Mucosa of descending colon (tissue), 3 donors: ENCODE measurements at regions not wholly inside any gene's neighbourhood (a gene's known extent, or its start where the extent isn't known, plus 50 kb on each side); places are given as distances from the start of the nearest gene placed in this dataset.

Experiments used
- ATAC-seq: fragments of 200-7000 bp; cut with Tn5 transposase; one replicate; pipeline ENCODE4 v1.9.1; 2020; ENCODE audit warnings: mild to moderate bottlenecking, moderate library complexity
- DNase-seq, 3 donors: peaks; one replicate each; pipeline ENCODE4 v3.0.0-alpha.2; 2020
- H3K36me3 ChIP-seq: fragments of 200-600 bp; one replicate; pipeline ENCODE4 v1.8.0; 2021; ENCODE audit warnings: low read depth, mild to moderate bottlenecking
- H3K4me1 ChIP-seq: fragments of 200-600 bp; one replicate; pipeline ENCODE4 v1.8.0; 2021; ENCODE audit warnings: low read depth, mild to moderate bottlenecking
- H3K4me3 ChIP-seq: fragments of 200-600 bp; one replicate; pipeline ENCODE4 v1.8.0; 2021; ENCODE audit warnings: mild to moderate bottlenecking
- H3K9me3 ChIP-seq: fragments of 200-600 bp; one replicate; pipeline ENCODE4 v1.8.0; 2021; ENCODE audit warnings: mild to moderate bottlenecking
- CTCF ChIP-seq: fragments of 200-600 bp; IDR thresholded peaks from one replicate; pipeline ENCODE4 v1.8.0; 2022; ENCODE audit warnings: antibody characterized with exemption, mild to moderate bottlenecking
- intact Hi-C, 2 donors: fragments of 100-400 bp; cut with DNase I in 1 of 2; cut with micrococcal nuclease in 1 of 2; formaldehyde crosslinking; loops; one replicate each; pipeline versions ENCODE4 v1.11.0 to v1.11.1; 2022; cut with DNase I, micrococcal nuclease
- donor health status: DM: no; HTN: no; CAD: no; lungs with moderate emphysema.
- donor health status: DM: no; HTN: no; CAD: no.
- donor health status: DM: no; HTN: yes; CAD: no.

DNA sequence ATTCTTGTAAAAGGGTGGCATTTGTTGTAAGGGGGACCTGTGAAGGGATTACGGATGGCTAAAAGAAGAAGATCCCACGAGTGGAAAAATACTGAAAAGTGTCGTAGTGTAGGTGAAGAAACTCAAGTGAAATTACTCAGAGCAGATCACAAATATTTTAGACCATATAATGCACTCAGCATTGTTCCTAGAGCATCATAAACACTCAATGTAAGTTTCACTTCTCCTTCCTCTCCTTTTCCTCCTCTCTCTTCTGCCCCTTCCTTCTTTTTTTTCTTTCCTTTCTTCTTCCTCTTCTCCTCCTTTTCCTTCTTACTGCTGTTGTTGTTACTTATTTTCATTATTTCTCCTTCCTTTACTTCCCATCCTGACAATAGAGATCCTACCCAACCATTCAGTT lies 445.6 kb downstream of the ADAMTS20 start:
- no peaks in the 10 kb centered on the region for H3K4me1 ChIP-seq
- intact Hi-C loops = no loop called here
- peaks cover 2% of the 10 kb centered on the region for H3K9me3 ChIP-seq
- no peak for TF ChIP-seq CTCF
- no peaks in the 10 kb centered on the region for H3K36me3 ChIP-seq
- no peak for DNase-seq
- no peak overlapping the region for H3K4me3 ChIP-seq
- ATAC-seq = no peak

GRCh38 chr12:43105426-43105981 lies 446.5 kb downstream of the ADAMTS20 start:
- H3K36me3 ChIP-seq = no peaks in the 10 kb centered on the region
- H3K4me1 ChIP-seq = no peaks in the 10 kb centered on the region
- TF ChIP-seq CTCF = no peak
- intact Hi-C loops = no loop called here
- no peak for DNase-seq
- no peak overlapping the region for H3K4me3 ChIP-seq
- no peak for ATAC-seq
- peaks cover 2% of the 10 kb centered on the region for H3K9me3 ChIP-seq

GRCh38 chr12:43104494-43104893 lies 447.5 kb downstream of the ADAMTS20 start:
- Histone ChIP-seq H3K36me3 (no peaks in the 10 kb centered on the region), H3K4me3 (no peak overlapping the region), H3K4me1 (no peaks in the 10 kb centered on the region), H3K9me3 (peaks cover 2% of the 10 kb centered on the region)
- no peak for ATAC-seq
- TF ChIP-seq CTCF = no peak
- intact Hi-C loops = no loop called here
- DNase-seq = no peak

DNA sequence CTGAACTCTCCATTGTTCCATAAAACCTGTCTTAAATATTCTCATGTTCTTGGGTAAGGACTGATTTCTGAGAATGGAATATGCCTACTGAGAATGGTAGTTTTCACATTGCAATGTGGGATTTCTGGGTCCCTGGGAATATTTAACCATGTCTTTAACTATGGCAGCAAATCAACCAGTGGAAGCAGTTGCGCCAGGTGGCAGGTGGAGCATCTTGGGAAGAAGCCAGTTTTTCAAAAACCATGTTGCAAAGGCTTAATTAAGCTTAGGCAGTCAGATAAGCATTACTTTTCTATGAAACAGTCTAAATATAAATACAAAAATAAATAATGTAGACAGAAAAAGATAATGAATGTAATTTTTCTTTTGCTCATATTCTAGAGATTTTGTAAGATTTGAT lies 448.1 kb downstream of the ADAMTS20 start:
- intact Hi-C loops = no loop called here
- ATAC-seq (no peak), DNase-seq (no peak)
- Histone ChIP-seq H3K4me3 (no peak overlapping the region), H3K36me3 (no peaks in the 10 kb centered on the region), H3K9me3 (peaks cover 2% of the 10 kb centered on the region), H3K4me1 (no peaks in the 10 kb centered on the region)
- no peak for TF ChIP-seq CTCF

DNA sequence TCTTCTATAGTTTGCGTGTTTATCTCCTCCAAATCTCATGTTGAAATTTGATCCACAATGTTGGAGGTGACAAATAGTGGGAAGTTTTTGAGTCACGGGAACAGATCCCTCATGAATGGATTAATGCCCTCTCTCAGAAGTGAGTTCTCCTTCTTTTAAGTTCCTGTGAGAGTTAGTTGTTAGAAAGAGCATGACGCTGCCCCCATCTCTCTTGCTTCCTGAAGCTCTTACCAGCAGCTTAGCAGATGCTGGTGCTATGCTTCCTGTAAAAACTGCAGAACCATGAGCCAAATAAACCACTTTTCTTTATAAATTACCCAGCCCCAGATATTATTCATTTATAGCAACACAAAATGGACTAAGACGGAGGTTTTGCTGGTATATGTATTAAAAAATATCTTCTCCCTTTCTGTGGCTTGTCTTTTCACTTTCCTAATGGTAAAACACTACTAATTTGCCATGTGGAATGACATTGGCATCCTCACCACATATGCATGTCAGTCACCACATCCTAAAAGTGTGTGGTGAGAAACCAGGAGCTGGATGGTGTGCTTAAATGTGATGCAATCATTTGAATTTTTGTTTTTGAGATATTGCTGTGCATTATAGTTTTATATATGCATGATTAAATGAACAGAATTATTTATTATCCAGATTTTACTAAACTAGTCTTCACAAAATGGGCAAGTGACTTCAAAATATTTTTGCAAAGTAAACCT lies 449.3 kb downstream of the ADAMTS20 start:
- H3K4me3 ChIP-seq = no peak overlapping the region
- H3K4me1 ChIP-seq = no peaks in the 10 kb centered on the region
- no peaks in the 10 kb centered on the region for H3K36me3 ChIP-seq
- ATAC-seq (no peak), DNase-seq (no peak)
- TF ChIP-seq CTCF = no peak
- intact Hi-C loops = no loop called here
- H3K9me3 ChIP-seq = peaks cover 2% of the 10 kb centered on the region
